Epithelial cell of proximal tubule (primary cell): ENCODE measurements at regions not wholly inside any gene's neighbourhood (a gene's known extent, or its start where the extent isn't known, plus 50 kb on each side); places are given as distances from the start of the nearest gene placed in this dataset.
"Not testable (repeated sequence)": the region's sequence is repeated elsewhere in the genome, so short reads cannot be mapped to it uniquely, and the experiment has no call there.

Experiments
- DNase-seq: peaks from one replicate; pipeline ENCODE4 v3.0.0-alpha.2; 2011; ENCODE audit warnings: low read depth
- H3K4me3 ChIP-seq: 2 replicates; pipeline ENCODE4 v1.5.1; 2011; ENCODE audit warnings: low read depth, mild to moderate bottlenecking, low read length
- TF ChIP-seq, protein P1 (sequence below): conservative IDR thresholded peaks from 2 replicates; pipeline ENCODE4 v1.5.1; 2012; ENCODE audit warnings: low read depth, mild to moderate bottlenecking, low read length

DNA sequence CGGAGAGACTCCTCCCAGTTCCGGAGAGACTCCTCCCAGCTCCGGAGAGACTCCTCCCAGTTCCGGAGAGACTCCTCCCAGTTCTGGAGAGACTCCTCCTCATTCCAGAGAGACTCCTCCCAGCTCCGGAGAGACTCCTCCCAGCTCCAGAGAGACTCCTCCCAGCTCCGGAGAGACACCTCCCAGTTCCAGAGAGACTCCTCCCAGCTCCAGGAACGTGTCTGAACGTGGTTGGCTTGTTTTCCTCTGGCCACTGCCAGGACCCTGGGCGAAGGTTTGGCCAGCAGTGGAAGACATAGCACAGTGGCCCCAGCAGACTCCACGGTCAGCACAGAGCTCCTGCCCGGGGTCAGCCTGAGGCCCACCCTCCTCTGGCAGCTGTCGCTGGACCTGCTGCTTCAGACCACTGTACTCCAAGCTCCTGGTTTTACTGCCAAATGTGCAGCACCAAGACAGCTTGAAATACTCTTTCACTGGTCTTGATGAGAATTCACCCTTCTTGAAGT lies 122.3 kb upstream of the AFDN start:
- TF ChIP-seq, protein P1, sequence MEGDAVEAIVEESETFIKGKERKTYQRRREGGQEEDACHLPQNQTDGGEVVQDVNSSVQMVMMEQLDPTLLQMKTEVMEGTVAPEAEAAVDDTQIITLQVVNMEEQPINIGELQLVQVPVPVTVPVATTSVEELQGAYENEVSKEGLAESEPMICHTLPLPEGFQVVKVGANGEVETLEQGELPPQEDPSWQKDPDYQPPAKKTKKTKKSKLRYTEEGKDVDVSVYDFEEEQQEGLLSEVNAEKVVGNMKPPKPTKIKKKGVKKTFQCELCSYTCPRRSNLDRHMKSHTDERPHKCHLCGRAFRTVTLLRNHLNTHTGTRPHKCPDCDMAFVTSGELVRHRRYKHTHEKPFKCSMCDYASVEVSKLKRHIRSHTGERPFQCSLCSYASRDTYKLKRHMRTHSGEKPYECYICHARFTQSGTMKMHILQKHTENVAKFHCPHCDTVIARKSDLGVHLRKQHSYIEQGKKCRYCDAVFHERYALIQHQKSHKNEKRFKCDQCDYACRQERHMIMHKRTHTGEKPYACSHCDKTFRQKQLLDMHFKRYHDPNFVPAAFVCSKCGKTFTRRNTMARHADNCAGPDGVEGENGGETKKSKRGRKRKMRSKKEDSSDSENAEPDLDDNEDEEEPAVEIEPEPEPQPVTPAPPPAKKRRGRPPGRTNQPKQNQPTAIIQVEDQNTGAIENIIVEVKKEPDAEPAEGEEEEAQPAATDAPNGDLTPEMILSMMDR = no peak
- DNase-seq = no peak
- no peak overlapping the region for H3K4me3 ChIP-seq

DNA sequence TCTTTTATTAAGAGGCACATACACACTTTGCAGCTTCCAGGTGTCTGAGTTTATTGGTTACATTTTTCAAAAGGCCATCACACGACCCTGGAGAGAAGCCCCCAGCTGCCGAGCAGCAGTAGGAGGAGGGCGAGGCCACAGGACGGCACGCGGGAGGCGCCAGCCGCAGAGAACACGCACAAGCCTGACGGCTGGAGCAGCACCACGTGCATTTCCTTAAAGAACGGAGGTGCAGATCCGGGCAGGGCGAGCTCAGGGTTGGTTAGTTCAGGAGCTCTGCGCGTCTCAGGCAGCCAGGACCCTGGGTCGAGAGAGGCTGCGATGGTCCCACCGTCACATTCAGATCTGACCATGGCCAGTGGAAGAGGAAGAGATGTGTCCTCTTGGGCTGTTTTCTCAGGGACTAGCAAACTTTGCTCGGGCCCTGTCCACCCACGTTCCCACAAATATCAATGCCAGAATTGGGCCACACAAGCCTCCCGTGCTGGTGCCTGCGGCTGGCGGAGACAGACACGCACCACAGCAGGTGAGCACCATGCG lies 121.4 kb upstream of the AFDN start:
- DNase-seq = no peak
- no peak overlapping the region for H3K4me3 ChIP-seq
- TF ChIP-seq, protein P1 = no peak

DNA sequence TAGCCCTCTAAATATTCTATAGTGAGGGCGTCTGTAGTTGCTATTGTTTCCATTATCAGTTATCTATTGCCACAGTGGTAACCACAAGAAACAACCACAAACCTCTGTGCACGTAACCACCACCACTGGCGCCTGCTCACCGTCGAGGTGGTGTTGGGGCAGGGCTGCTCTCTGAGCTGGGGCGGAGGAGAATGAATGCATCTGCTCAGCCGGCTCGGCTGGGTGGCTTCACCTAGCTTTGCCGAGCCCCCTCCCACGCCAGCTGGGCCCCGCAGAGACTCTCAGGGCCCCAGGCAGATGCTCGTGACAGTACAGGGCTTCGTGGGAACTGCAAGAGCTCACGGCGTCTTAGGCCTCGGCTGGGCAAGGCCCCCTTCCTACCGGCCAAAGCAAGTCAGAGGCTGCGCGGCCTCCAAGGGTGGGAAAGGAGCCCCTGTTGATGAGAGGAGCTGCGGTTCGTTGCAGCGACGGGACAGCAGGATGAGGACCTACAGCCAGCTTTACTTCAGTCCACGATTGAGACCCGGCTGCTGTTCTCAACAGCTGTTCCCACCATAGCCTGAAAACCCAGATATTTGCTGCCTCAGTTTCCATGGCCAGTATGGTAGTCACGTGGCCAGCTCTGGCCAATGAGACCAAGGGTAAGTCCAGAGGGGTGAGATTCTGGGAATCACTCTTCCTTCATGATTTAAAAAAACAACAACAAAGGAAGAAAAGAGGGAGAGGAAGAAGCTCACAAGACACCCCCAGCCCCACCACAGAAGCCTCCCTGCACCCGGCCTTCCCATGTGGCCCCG lies 120.2 kb upstream of the AFDN start:
- TF ChIP-seq, protein P1 = no peak
- H3K4me3 ChIP-seq = no peak overlapping the region
- DNase-seq = no peak

DNA sequence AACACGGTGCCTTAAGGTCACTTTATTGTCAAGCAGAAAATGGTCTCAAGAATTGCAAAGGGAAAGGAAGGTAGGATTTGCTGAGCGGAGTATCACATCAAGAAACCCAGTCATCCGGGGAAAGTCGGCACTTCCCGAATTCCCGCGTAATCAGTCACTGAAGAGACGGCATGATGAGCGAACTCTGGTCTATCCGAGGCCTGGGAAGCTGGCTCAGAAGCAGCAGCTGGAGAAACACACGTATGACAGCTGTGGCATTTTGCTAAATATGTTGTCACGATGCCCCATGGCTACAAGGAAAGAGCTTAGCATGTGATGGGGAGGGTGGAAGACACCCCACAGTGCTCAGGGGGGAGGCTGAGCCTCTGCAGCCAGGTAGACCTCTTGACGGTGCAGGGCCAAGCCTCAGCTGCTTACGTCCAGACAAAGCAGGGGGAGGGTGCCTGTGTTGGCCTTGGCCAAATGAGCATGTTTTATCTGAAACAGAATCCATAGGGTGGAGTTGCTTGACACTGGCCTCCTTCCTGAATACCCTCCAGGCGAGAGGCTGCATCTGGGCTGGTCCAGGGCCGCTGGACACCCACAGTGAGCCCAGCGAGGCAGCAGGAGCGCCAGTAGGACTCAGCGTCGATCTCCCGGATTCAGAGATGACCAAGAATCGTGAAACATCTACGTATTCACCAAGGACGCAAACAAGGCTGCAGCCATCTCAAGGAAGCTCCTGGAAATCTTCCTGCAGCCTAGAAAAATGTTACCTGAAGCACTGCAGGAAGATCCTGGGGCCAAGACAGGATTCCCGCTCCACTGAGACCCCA lies 118.8 kb upstream of the AFDN start:
- DNase-seq = no peak
- TF ChIP-seq, protein P1 = no peak
- H3K4me3 ChIP-seq = no peak overlapping the region

DNA sequence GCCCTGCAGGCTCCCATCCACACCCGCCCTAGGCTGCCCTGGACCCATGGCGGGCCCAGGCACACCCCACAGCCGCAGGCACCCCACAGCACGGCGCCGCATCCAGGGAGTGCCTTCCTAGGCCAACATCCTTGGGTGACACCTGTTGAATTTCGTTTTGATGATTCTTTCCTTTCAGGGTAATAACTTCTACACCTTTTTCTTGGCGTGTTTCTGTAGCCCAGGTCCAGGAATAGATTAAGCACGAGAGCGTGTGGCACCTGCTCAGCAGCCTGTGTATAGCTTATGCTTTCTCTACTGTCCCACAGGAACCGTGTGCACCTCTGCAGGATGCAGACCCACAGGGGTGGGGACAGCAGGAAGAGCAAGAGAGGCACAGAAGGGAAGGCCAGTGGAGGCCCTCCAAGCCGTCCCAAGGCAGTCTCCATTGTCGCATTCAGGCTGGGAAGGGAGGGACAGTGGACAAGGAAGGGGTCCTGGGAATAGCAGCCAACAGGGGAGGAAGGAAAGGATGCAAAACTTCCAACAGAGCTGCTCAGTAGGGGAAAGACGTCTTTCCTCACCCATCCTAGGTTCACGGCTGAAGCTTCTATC lies 118.1 kb upstream of the AFDN start:
- TF ChIP-seq, protein P1 = no peak
- no peak overlapping the region for H3K4me3 ChIP-seq
- no peak for DNase-seq

DNA sequence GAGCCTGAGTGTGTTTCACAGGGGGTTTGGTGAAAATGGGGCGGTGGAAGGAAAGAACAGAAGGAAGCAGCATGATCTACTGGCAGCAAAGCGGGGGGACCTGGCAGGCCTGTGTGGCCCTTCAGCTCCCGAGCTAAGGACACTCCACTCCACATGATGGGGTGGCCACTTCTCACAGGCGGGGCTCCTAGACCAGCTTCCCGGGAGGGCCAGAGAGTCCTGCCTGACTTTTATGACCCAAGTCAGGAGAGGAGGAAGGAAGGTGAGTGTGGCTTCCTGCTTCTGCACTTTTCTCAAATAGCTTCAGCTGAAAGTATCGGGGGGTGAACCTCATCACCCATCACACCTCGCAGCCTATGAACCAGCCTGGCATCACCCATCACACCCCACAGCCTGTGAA lies 117.5 kb upstream of the AFDN start:
- DNase-seq = no peak
- H3K4me3 ChIP-seq = no peak overlapping the region
- TF ChIP-seq, protein P1 = no peak

DNA sequence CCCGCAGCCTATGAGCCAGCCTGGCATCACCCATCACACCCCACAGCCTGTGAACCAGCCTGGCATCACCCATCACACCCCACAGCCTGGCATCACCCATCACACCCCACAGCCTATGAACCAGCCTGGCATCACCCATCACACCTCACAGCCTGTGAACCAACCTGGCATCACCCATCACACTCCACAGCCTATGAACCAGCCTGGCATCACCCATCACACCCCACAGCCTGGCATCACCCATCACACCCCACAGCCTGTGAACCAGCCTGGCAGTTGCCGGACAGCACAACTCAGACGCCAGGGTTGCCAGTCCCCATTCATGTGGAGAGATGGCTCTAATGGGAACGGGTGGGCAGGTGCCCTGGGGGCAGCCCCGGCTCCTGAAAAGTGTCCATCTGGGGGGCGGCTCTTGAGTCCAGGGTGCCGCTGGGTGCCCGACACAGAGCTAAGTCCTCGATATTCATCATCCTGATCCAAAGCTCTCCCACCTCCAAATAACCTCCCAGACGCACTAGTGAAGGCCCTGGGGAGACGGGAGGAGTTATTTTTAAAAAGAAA lies 116.9 kb upstream of the AFDN start:
- DNase-seq, H3K4me3 ChIP-seq: not testable (repeated sequence)
